Memory B cell (primary cell): ENCODE measurements at regions not wholly inside any gene's neighbourhood (a gene's known extent, or its start where the extent isn't known, plus 50 kb on each side); places are given as distances from the start of the nearest gene placed in this dataset.

Experiments used
- ATAC-seq: fragments of 150-1000 bp; cut with Tn5 transposase; 2 replicates; pipeline ENCODE4 v1.10.0; 2021; ENCODE audit warnings: low read depth, mild to moderate bottlenecking, moderate library complexity
- DNase-seq, 2 donors: peaks; one replicate each; pipeline ENCODE4 v3.0.0; 2022; ENCODE audit warnings: low spot score in 2 of 2
- H3K27ac Mint-ChIP-seq: one replicate; pipeline ENCODE4 v1.8.0; 2022; ENCODE audit warnings: mild to moderate bottlenecking, moderate library complexity, mixed read lengths
- H3K27me3 Mint-ChIP-seq: one replicate; pipeline ENCODE4 v1.8.0; 2022; ENCODE audit warnings: mixed read lengths
- H3K36me3 Mint-ChIP-seq: one replicate; pipeline ENCODE4 v1.8.0; 2022; ENCODE audit warnings: mild to moderate bottlenecking, mixed read lengths
- H3K4me1 Mint-ChIP-seq: one replicate; pipeline ENCODE4 v1.8.0; 2022; ENCODE audit warnings: mixed read lengths
- H3K4me3 Mint-ChIP-seq: one replicate; pipeline ENCODE4 v1.8.0; 2022; ENCODE audit warnings: mild to moderate bottlenecking, moderate library complexity, mixed read lengths
- H3K9me3 Mint-ChIP-seq: one replicate; pipeline ENCODE4 v1.8.0; 2022; ENCODE audit warnings: mixed read lengths

GRCh38 chr16:48904333-48904732, 294.4 kb upstream of the N4BP1 start:
- no peaks in the 10 kb centered on the region for H3K27me3 Mint-ChIP-seq
- no peaks in the 10 kb centered on the region for H3K36me3 Mint-ChIP-seq
- DNase-seq, result no peak
- no peak overlapping the region for H3K27ac Mint-ChIP-seq
- H3K9me3 Mint-ChIP-seq, result peaks cover 1% of the 10 kb centered on the region
- no peak for ATAC-seq
- no peaks in the 10 kb centered on the region for H3K4me1 Mint-ChIP-seq
- no peak overlapping the region for H3K4me3 Mint-ChIP-seq

- no peaks in the 10 kb centered on the region for H3K4me1 Mint-ChIP-seq
- no peak overlapping the region for H3K27ac Mint-ChIP-seq
- no peak for DNase-seq
- H3K36me3 Mint-ChIP-seq, result no peaks in the 10 kb centered on the region
- H3K27me3 Mint-ChIP-seq, result no peaks in the 10 kb centered on the region
- peaks cover 1% of the 10 kb centered on the region for H3K9me3 Mint-ChIP-seq
- no peak overlapping the region for H3K4me3 Mint-ChIP-seq
- ATAC-seq, result no peak
Observed at GRCh38 chr16:48903039-48903438, 293.1 kb upstream of the N4BP1 start.

- no peak for DNase-seq
- Mint-ChIP-seq H3K27ac (no peak overlapping the region), H3K4me1 (no peaks in the 10 kb centered on the region), H3K27me3 (no peaks in the 10 kb centered on the region), H3K4me3 (no peak overlapping the region), H3K9me3 (peaks cover 1% of the 10 kb centered on the region), H3K36me3 (no peaks in the 10 kb centered on the region)
- no peak for ATAC-seq
Observed at GRCh38 chr16:48901712-48902374, 291.9 kb upstream of the N4BP1 start.

GRCh38 chr16:48899500-48899899, 289.5 kb upstream of the N4BP1 start:
- no peak for ATAC-seq
- no peaks in the 10 kb centered on the region for H3K9me3 Mint-ChIP-seq
- no peaks in the 10 kb centered on the region for H3K27me3 Mint-ChIP-seq
- no peak overlapping the region for H3K4me3 Mint-ChIP-seq
- no peaks in the 10 kb centered on the region for H3K36me3 Mint-ChIP-seq
- no peaks in the 10 kb centered on the region for H3K4me1 Mint-ChIP-seq
- H3K27ac Mint-ChIP-seq, result no peak overlapping the region
- DNase-seq, result no peak

GRCh38 chr16:48897698-48898205, 287.8 kb upstream of the N4BP1 start:
- Mint-ChIP-seq H3K27me3 (no peaks in the 10 kb centered on the region), H3K9me3 (no peaks in the 10 kb centered on the region), H3K4me3 (no peak overlapping the region), H3K4me1 (no peaks in the 10 kb centered on the region), H3K27ac (no peak overlapping the region), H3K36me3 (no peaks in the 10 kb centered on the region)
- ATAC-seq, result no peak
- no peak for DNase-seq

- DNase-seq (no peak), ATAC-seq (no peak)
- Mint-ChIP-seq H3K27me3 (no peaks in the 10 kb centered on the region), H3K9me3 (no peaks in the 10 kb centered on the region), H3K36me3 (no peaks in the 10 kb centered on the region), H3K4me1 (no peaks in the 10 kb centered on the region), H3K4me3 (no peak overlapping the region), H3K27ac (no peak overlapping the region)
Observed at GRCh38 chr16:48895142-48895541, 285.2 kb upstream of the N4BP1 start.

- H3K4me1 Mint-ChIP-seq, result no peaks in the 10 kb centered on the region
- H3K4me3 Mint-ChIP-seq, result no peak overlapping the region
- DNase-seq, result no peak
Observed at GRCh38 chr16:48892893-48893292, 282.9 kb upstream of the N4BP1 start.

GRCh38 chr16:48887646-48888210, 277.7 kb upstream of the N4BP1 start:
- DNase-seq (no peak), ATAC-seq (no peak)
- Mint-ChIP-seq H3K36me3 (no peaks in the 10 kb centered on the region), H3K4me1 (no peaks in the 10 kb centered on the region), H3K4me3 (no peak overlapping the region), H3K9me3 (peaks cover 7% of the 10 kb centered on the region), H3K27me3 (no peaks in the 10 kb centered on the region), H3K27ac (no peak overlapping the region)

More at GRCh38 chr16:48892893-48893292, 282.9 kb upstream of the N4BP1 start:
- no peaks in the 10 kb centered on the region for H3K27me3 Mint-ChIP-seq
- no peaks in the 10 kb centered on the region for H3K9me3 Mint-ChIP-seq
- no peaks in the 10 kb centered on the region for H3K36me3 Mint-ChIP-seq
- no peak for ATAC-seq
- H3K27ac Mint-ChIP-seq, result no peak overlapping the region

- DNase-seq (no peak), ATAC-seq (no peak)
- H3K36me3 Mint-ChIP-seq, result no peaks in the 10 kb centered on the region
- no peak overlapping the region for H3K27ac Mint-ChIP-seq
- peaks cover 7% of the 10 kb centered on the region for H3K9me3 Mint-ChIP-seq
- H3K4me3 Mint-ChIP-seq, result no peak overlapping the region
- no peaks in the 10 kb centered on the region for H3K27me3 Mint-ChIP-seq
- no peaks in the 10 kb centered on the region for H3K4me1 Mint-ChIP-seq
Observed at GRCh38 chr16:48885471-48885870, 275.5 kb upstream of the N4BP1 start.

GRCh38 chr16:48881272-48881671, 271.3 kb upstream of the N4BP1 start:
- H3K36me3 Mint-ChIP-seq, result no peaks in the 10 kb centered on the region
- DNase-seq (no peak), ATAC-seq (no peak)
- H3K4me1 Mint-ChIP-seq, result no peaks in the 10 kb centered on the region
- no peak overlapping the region for H3K4me3 Mint-ChIP-seq
- no peak overlapping the region for H3K27ac Mint-ChIP-seq
- H3K9me3 Mint-ChIP-seq, result peaks cover 4% of the 10 kb centered on the region
- no peaks in the 10 kb centered on the region for H3K27me3 Mint-ChIP-seq

- DNase-seq, result no peak
- no peak for ATAC-seq
- peaks cover 4% of the 10 kb centered on the region for H3K9me3 Mint-ChIP-seq
- no peaks in the 10 kb centered on the region for H3K27me3 Mint-ChIP-seq
- no peaks in the 10 kb centered on the region for H3K36me3 Mint-ChIP-seq
- no peak overlapping the region for H3K4me3 Mint-ChIP-seq
- no peak overlapping the region for H3K27ac Mint-ChIP-seq
- no peaks in the 10 kb centered on the region for H3K4me1 Mint-ChIP-seq
Observed at GRCh38 chr16:48879223-48880122, 269.5 kb upstream of the N4BP1 start.

GRCh38 chr16:48877946-48878345, 268.0 kb upstream of the N4BP1 start:
- no peaks in the 10 kb centered on the region for H3K36me3 Mint-ChIP-seq
- H3K27ac Mint-ChIP-seq, result no peak overlapping the region

GRCh38 chr16:48870141-48870540, 260.2 kb upstream of the N4BP1 start:
- ATAC-seq (no peak), DNase-seq (no peak)
- no peak overlapping the region for H3K27ac Mint-ChIP-seq
- peaks cover 7% of the 10 kb centered on the region for H3K9me3 Mint-ChIP-seq
- H3K36me3 Mint-ChIP-seq, result no peaks in the 10 kb centered on the region
- H3K4me1 Mint-ChIP-seq, result no peaks in the 10 kb centered on the region
- no peaks in the 10 kb centered on the region for H3K27me3 Mint-ChIP-seq
- no peak overlapping the region for H3K4me3 Mint-ChIP-seq

More at GRCh38 chr16:48877946-48878345, 268.0 kb upstream of the N4BP1 start:
- Mint-ChIP-seq H3K27me3 (no peaks in the 10 kb centered on the region), H3K4me1 (no peaks in the 10 kb centered on the region), H3K4me3 (no peak overlapping the region), H3K9me3 (peaks cover 3% of the 10 kb centered on the region)
- no peak for DNase-seq
- no peak for ATAC-seq

GRCh38 chr16:48865520-48865919, 255.5 kb upstream of the N4BP1 start:
- H3K9me3 Mint-ChIP-seq, result peaks cover 15% of the 10 kb centered on the region
- no peaks in the 10 kb centered on the region for H3K27me3 Mint-ChIP-seq
- peaks cover 2% of the 10 kb centered on the region for H3K36me3 Mint-ChIP-seq
- no peak for DNase-seq
- no peak overlapping the region for H3K4me3 Mint-ChIP-seq
- no peaks in the 10 kb centered on the region for H3K4me1 Mint-ChIP-seq
- ATAC-seq, result no peak
- no peak overlapping the region for H3K27ac Mint-ChIP-seq
